Endothelial cell of umbilical vein (primary cell): ENCODE measurements at regions not wholly inside any gene's neighbourhood (a gene's known extent, or its start where the extent isn't known, plus 50 kb on each side); places are given as distances from the start of the nearest gene placed in this dataset.

Experiments
- BruUV-seq: library from RNA; stranded (reverse); fragments of 400-500 nt; replicated peaks from 2 replicates; lab custom pipeline; 2021; lab: Mats Ljungman, UMichigan
- CTCF ChIA-PET: fragments of 300-600, 350-600 bp; sonication (Branson Sonifier 250); formaldehyde crosslinking; loops from one replicate; lab custom pipeline; 2021; ENCODE audit warnings: antibody characterized with exemption, inconsistent platforms; lab: Charles Lee
- POLR2A ChIA-PET: fragments of 300-600, 350-600 bp; sonication (Branson Sonifier 250); formaldehyde crosslinking; loops from one replicate; lab custom pipeline; 2021; ENCODE audit warnings: antibody characterized with exemption, inconsistent platforms; lab: Charles Lee
- DNase-seq: peaks from one replicate; pipeline ENCODE4 v3.0.0-alpha.2; 2011; ENCODE audit warnings: low read depth, low spot score
- FAIRE-seq: peaks from 2 replicates; lab custom pipeline; 2011; peaks lifted over from hg19 to GRCh38; lab: Jason Lieb, UNC
- H2AFZ ChIP-seq: 2 replicates; pipeline ENCODE4 v1.6.0; 2012; ENCODE audit warnings: low read depth, low read length, control low read depth, inconsistent platforms
- H3K27ac ChIP-seq: 2 replicates; pipeline ENCODE4 v1.5.1; 2011; ENCODE audit warnings: low read depth, mild to moderate bottlenecking, control low read depth, low read length, moderate library complexity; ENCODE audit not compliant: insufficient read depth
- H3K27me3 ChIP-seq, 2 experiments: 2 replicates each; pipeline versions ENCODE4 v1.6.0 to v1.6.1; 2011; ENCODE audit warnings: low read length in 2 of 2, mixed read lengths in 1 of 2; ENCODE audit not compliant: control insufficient read depth in 2 of 2, insufficient read depth in 2 of 2
- H3K36me3 ChIP-seq, 2 experiments: 2 replicates in 1 of 2; 3 replicates in 1 of 2; pipeline ENCODE4 v1.5.1; 2011; ENCODE audit warnings: low read length in 2 of 2, mild to moderate bottlenecking in 1 of 2, moderate library complexity in 1 of 2; ENCODE audit not compliant: control insufficient read depth in 2 of 2, insufficient read depth in 2 of 2; ENCODE audit errors: extremely low read depth in 1 of 2
- H3K4me1 ChIP-seq: 3 replicates; pipeline ENCODE4 v1.5.1; 2011; ENCODE audit warnings: mild to moderate bottlenecking, low read length; ENCODE audit not compliant: control insufficient read depth, insufficient read depth; ENCODE audit errors: extremely low read depth
- H3K4me2 ChIP-seq: 2 replicates; pipeline ENCODE4 v1.6.1; 2011; ENCODE audit warnings: low read length, control low read depth, mixed read lengths; ENCODE audit not compliant: insufficient read depth
- H3K4me3 ChIP-seq, 3 experiments: fragments of 200-600 bp in 1 of 3; sonication (generic), shearing (Covaris generic) in 1 of 3; replicated peaks in 1 of 3; 2 replicates each; pipeline ENCODE4 v1.5.1; 2011 to 2016; ENCODE audit warnings: control low read depth in 3 of 3, low read length in 3 of 3, mild to moderate bottlenecking in 2 of 3, inconsistent platforms in 1 of 3, low read depth in 1 of 3, moderate library complexity in 1 of 3; ENCODE audit not compliant: insufficient read depth in 1 of 3
- H3K79me2 ChIP-seq: 2 replicates; pipeline ENCODE4 v1.6.0; 2012; ENCODE audit warnings: low read length, inconsistent platforms; ENCODE audit not compliant: control insufficient read depth, insufficient read depth
- H3K9ac ChIP-seq: replicated peaks from 2 replicates; pipeline ENCODE3; 2011; ENCODE audit warnings: low read length, control low read depth; ENCODE audit not compliant: insufficient read depth; ENCODE audit errors: extremely low read depth
- H3K9me1 ChIP-seq: replicated peaks from 3 replicates; pipeline ENCODE4 v1.6.0; 2011; ENCODE audit warnings: mild to moderate bottlenecking, low read length; ENCODE audit not compliant: control insufficient read depth, insufficient read depth; ENCODE audit errors: extremely low read depth
- H3K9me3 ChIP-seq: replicated peaks from 2 replicates; pipeline ENCODE4 v1.5.1; 2012; ENCODE audit warnings: low read length, inconsistent platforms; ENCODE audit not compliant: control insufficient read depth, insufficient read depth
- H4K20me1 ChIP-seq: replicated peaks from 2 replicates; pipeline ENCODE3; 2011; ENCODE audit warnings: mild to moderate bottlenecking, low read length; ENCODE audit not compliant: control insufficient read depth, insufficient read depth; ENCODE audit errors: extremely low read depth
- EZH2 ChIP-seq: IDR thresholded peaks from 2 replicates; pipeline ENCODE4 v1.6.1; 2012; ENCODE audit warnings: borderline replicate concordance, low read depth, mild to moderate bottlenecking, moderate library complexity, low read length, inconsistent platforms; ENCODE audit not compliant: severe bottlenecking
- FOS ChIP-seq: IDR thresholded peaks from 2 replicates; pipeline ENCODE4 v1.6.1; 2011; ENCODE audit warnings: mild to moderate bottlenecking, low read length, moderate library complexity, borderline replicate concordance; ENCODE audit not compliant: insufficient read depth
- GATA2 ChIP-seq: IDR thresholded peaks from 2 replicates; pipeline ENCODE4 v1.7.0; 2011; ENCODE audit warnings: low read depth, mild to moderate bottlenecking, moderate library complexity, mixed read lengths, low read length; ENCODE audit not compliant: insufficient read length, insufficient read depth
- JUN ChIP-seq: IDR thresholded peaks from 2 replicates; pipeline ENCODE4 v1.6.1; 2011; ENCODE audit warnings: borderline replicate concordance, low read depth; ENCODE audit not compliant: insufficient read length, insufficient read depth
- MYC ChIP-seq: IDR thresholded peaks from one replicate; pipeline ENCODE4 v1.6.1; 2011; ENCODE audit warnings: mild to moderate bottlenecking, low read depth, low read length
- POLR2A ChIP-seq: IDR thresholded peaks from 2 replicates; pipeline ENCODE4 v1.6.1; 2012; ENCODE audit warnings: low read depth, mild to moderate bottlenecking, control low read depth, low read length
- POLR2AphosphoS5 ChIP-seq: IDR thresholded peaks from 2 replicates; pipeline ENCODE4 v1.6.1; 2012; ENCODE audit warnings: low read depth, mild to moderate bottlenecking, control low read depth, low read length, moderate library complexity; ENCODE audit not compliant: insufficient read depth
- dilution Hi-C: fragments of 300-500 bp; cut with MboI; formaldehyde crosslinking; loops from one replicate; pipeline ENCODE4 v1.15.0; 2019; ENCODE audit warnings: low sequenced_read_pairs; ENCODE audit not compliant: extremely low pct_ligation_motif_present
- intact Hi-C: fragments of 100-400 bp; cut with micrococcal nuclease; formaldehyde crosslinking; loops from one replicate; pipeline ENCODE4 v1.10.0; 2022
- TF ChIP-seq, protein P1 (sequence below): IDR thresholded peaks from 2 replicates; pipeline ENCODE4 v1.6.1; 2011; ENCODE audit not compliant: insufficient read depth, insufficient read length
- TF ChIP-seq, protein P2 (sequence below), 2 donors: IDR thresholded peaks; 1 replicate in 1 of 2; 2 replicates in 1 of 2; pipeline ENCODE4 v1.5.1; 2011; ENCODE audit warnings: low read length in 2 of 2, mild to moderate bottlenecking in 2 of 2, moderate library complexity in 2 of 2, control low read depth in 1 of 2, inconsistent platforms in 1 of 2, low read depth in 1 of 2; ENCODE audit not compliant: insufficient read depth in 1 of 2; ENCODE audit errors: extremely low read depth in 1 of 2

DNA sequence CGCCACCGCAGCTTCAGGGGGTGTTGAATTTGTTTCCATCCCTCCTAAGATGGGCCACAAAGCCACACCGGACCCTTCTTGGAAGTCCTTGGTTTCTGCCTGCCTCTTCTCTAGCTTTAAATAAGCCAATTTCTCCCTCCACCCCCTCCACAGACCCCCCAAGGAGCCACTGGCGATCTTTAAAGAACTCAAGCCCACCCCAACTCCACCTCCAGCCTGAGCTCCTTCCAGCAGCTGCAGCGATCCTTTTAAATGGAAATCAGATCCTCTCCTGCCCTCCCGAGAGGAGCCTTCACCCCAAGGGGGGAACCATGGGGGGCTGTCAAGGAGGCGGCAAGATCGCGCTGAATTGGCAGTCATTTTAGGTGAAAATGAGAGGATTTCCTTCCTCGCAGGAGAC is 133.1 kb downstream of the NCOR2 start:
- dilution Hi-C loops (no loop called here), intact Hi-C loops (no loop called here)
- H3K9ac ChIP-seq: no peak overlapping the region
- no peak overlapping the region for H2AFZ ChIP-seq
- CTCF ChIA-PET: interaction anchor here (1.2 kb wide), 1 partner anchor 54 kb away, joined by 3 read pairs; no protein-coding TSS in a partner anchor
- H3K4me3 ChIP-seq: no peak overlapping the region
- no peaks in the 10 kb centered on the region for H3K9me1 ChIP-seq
- no TSS peak for BruUV-seq
- no peaks in the 10 kb centered on the region for H3K27me3 ChIP-seq
- no peak overlapping the region for H3K27ac ChIP-seq
- no peaks in the 10 kb centered on the region for H3K79me2 ChIP-seq
- FAIRE-seq: no peak
- H3K4me2 ChIP-seq: no peak overlapping the region
- TF ChIP-seq EZH2 (no peak), POLR2AphosphoS5 (no peak), JUN (no peak)
- TF ChIP-seq, protein P1, sequence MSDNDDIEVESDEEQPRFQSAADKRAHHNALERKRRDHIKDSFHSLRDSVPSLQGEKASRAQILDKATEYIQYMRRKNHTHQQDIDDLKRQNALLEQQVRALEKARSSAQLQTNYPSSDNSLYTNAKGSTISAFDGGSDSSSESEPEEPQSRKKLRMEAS: no peak
- H3K9me3 ChIP-seq: no peaks in the 10 kb centered on the region
- peaks cover 1 to 11% of the 10 kb centered on the region in 2 experiments for H3K36me3 ChIP-seq
- no peak for DNase-seq
- no peaks in the 10 kb centered on the region for H4K20me1 ChIP-seq
- H3K4me1 ChIP-seq: no peaks in the 10 kb centered on the region
- POLR2A ChIA-PET: interaction anchor here (0.6 kb wide), 1 partner anchor 87 kb away, joined by 3 read pairs; no protein-coding TSS in a partner anchor

DNA sequence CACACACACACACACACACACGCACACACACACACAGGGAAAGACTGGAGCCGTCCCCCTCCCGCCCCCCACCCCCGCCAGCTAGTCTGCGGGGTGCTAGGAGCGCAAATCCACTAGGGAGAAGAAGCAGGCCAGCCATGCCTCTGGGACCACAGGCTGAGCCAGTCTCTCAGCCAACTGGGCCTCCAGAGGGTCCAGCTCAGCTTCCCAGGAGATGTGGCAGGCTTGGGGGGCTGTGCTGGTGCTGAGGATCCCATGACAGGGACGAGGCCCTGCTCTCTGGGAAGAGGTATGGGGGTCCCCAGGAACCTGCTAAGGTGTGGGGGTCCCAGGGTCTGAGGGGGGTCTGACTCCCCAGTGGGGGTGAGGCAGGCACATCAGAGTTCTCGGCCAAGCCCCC is 133.5 kb downstream of the NCOR2 start:
- H4K20me1 ChIP-seq: no peaks in the 10 kb centered on the region
- no peak for DNase-seq
- peaks cover 2 to 11% of the 10 kb centered on the region in 2 experiments for H3K36me3 ChIP-seq
- H3K27me3 ChIP-seq: no peaks in the 10 kb centered on the region
- TF ChIP-seq EZH2 (no peak), FOS (no peak), POLR2AphosphoS5 (no peak), MYC (no peak), JUN (no peak), GATA2 (no peak), POLR2A (no peak)
- TF ChIP-seq, protein P2, sequence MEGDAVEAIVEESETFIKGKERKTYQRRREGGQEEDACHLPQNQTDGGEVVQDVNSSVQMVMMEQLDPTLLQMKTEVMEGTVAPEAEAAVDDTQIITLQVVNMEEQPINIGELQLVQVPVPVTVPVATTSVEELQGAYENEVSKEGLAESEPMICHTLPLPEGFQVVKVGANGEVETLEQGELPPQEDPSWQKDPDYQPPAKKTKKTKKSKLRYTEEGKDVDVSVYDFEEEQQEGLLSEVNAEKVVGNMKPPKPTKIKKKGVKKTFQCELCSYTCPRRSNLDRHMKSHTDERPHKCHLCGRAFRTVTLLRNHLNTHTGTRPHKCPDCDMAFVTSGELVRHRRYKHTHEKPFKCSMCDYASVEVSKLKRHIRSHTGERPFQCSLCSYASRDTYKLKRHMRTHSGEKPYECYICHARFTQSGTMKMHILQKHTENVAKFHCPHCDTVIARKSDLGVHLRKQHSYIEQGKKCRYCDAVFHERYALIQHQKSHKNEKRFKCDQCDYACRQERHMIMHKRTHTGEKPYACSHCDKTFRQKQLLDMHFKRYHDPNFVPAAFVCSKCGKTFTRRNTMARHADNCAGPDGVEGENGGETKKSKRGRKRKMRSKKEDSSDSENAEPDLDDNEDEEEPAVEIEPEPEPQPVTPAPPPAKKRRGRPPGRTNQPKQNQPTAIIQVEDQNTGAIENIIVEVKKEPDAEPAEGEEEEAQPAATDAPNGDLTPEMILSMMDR (IDR thresholded peaks at IDR 0.05; ENCODE audit: extremely low read depth in 1 of 2, insufficient read depth in 1 of 2, low read depth in 1 of 2, low read length in 2 of 2): no peak
- TF ChIP-seq, protein P1: no peak
- no peak overlapping the region for H2AFZ ChIP-seq
- no peaks in the 10 kb centered on the region for H3K79me2 ChIP-seq
- no TSS peak for BruUV-seq
- intact Hi-C loops (no loop called here), dilution Hi-C loops (no loop called here)
- H3K4me2 ChIP-seq: no peak overlapping the region
- H3K4me3 ChIP-seq: no peak overlapping the region
- no peak overlapping the region for H3K9ac ChIP-seq
- peaks cover 4% of the 10 kb centered on the region for H3K4me1 ChIP-seq
- H3K27ac ChIP-seq: no peak overlapping the region
- no peaks in the 10 kb centered on the region for H3K9me1 ChIP-seq
- POLR2A ChIA-PET: no interaction called here
- CTCF ChIA-PET: interaction anchor here (1.2 kb wide), 1 partner anchor 54 kb away, joined by 3 read pairs; no protein-coding TSS in a partner anchor
- no peak for FAIRE-seq
- no peaks in the 10 kb centered on the region for H3K9me3 ChIP-seq
